Colon (tissue), 2 donors: ENCODE measurements at regions not wholly inside any gene's neighbourhood (a gene's known extent, or its start where the extent isn't known, plus 50 kb on each side); places are given as distances from the start of the nearest gene placed in this dataset.

Experiments used
- FAIRE-seq: peaks from 2 replicates; lab custom pipeline; 2012; peaks lifted over from hg19 to GRCh38; lab: Jason Lieb, UNC
- donor health status: control.
- donor health status: control.

DNA sequence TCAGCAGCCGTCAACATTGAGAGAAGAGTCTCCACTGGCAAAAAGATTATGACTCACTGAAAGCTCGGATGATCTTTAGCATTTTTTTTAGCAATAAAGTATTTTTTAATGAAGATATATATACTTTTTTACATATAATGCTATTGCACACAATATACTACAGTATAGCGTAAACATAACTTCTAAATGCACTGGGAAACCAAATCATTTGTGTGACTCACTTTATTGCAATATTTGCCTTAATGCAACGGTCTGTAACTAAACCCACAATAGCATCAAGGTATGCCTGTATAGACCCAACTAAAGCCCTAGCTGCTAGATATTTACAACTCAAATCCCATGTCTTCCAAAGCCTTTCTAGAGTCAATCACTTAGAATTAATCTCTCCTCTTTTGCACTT lies 52.3 kb upstream of the EDNRA start:
- FAIRE-seq: no peak

DNA sequence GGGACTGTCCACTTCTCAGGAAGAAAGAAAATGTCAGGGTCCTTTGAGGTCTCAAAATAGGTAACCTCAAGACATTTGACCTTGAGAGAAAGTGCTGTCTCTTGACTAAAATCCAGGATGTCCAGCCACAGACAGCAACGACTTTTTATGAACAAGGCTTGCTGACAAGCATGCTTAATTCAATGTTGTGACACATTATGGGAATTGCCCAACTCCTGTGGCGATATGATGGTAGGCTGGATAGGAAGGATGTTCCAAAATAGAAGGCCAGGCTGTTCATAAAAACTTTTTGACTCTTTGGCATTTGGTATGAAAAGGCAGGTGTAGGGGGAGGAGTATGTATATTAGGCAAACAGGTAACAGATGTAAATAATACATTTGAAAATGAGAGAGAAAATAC lies 50.8 kb upstream of the EDNRA start:
- no peak for FAIRE-seq
